KMS-11 (cell line): ENCODE measurements at regions not wholly inside any gene's neighbourhood (a gene's known extent, or its start where the extent isn't known, plus 50 kb on each side); places are given as distances from the start of the nearest gene placed in this dataset.

Source experiments
- H2AFZ ChIP-seq: fragments of 200-600 bp; sonication (generic); 2 replicates; pipeline ENCODE4 v1.6.1; 2016; ENCODE audit warnings: antibody characterized with exemption, mixed run types, low read depth
- H3K27ac ChIP-seq: fragments of 200-600 bp; sonication (generic); 2 replicates; pipeline ENCODE4 v1.6.1; 2016; ENCODE audit warnings: mild to moderate bottlenecking, mixed run types
- H3K27me3 ChIP-seq: fragments of 200-600 bp; sonication (generic); 2 replicates; pipeline ENCODE4 v1.6.1; 2017; ENCODE audit warnings: mild to moderate bottlenecking, low read depth, mixed run types, moderate library complexity; ENCODE audit not compliant: insufficient read depth
- H3K36me3 ChIP-seq: fragments of 200-600 bp; sonication (generic); 2 replicates; pipeline ENCODE4 v1.6.1; 2017; ENCODE audit warnings: mild to moderate bottlenecking, mixed run types; ENCODE audit not compliant: insufficient read depth
- H3K4me1 ChIP-seq: fragments of 200-600 bp; sonication (generic); 2 replicates; pipeline ENCODE4 v1.6.1; 2016; ENCODE audit warnings: mild to moderate bottlenecking, low read depth, mixed run types; ENCODE audit not compliant: poor library complexity, severe bottlenecking
- H3K4me2 ChIP-seq: fragments of 200-600 bp; sonication (generic); 2 replicates; pipeline ENCODE4 v1.7.0; 2016; ENCODE audit warnings: mild to moderate bottlenecking, mixed run types
- H3K4me3 ChIP-seq: fragments of 200-600 bp; sonication (generic); IDR thresholded peaks from 2 replicates; pipeline ENCODE4 v1.6.1; 2017; ENCODE audit warnings: low read depth, low read length, mixed read lengths; ENCODE audit not compliant: insufficient read depth
- H3K79me2 ChIP-seq: fragments of 200-600 bp; sonication (generic); 2 replicates; pipeline ENCODE4 v1.6.1; 2016; ENCODE audit warnings: low read depth, mixed run types; ENCODE audit not compliant: insufficient read depth
- H3K9ac ChIP-seq: fragments of 200-600 bp; sonication (generic); 2 replicates; pipeline ENCODE4 v1.6.1; 2016; ENCODE audit warnings: mild to moderate bottlenecking, mixed run types
- H4K20me1 ChIP-seq: fragments of 200-600 bp; sonication (generic); 2 replicates; pipeline ENCODE4 v1.6.1; 2016; ENCODE audit warnings: mild to moderate bottlenecking, mixed run types; ENCODE audit not compliant: insufficient read depth
- TF ChIP-seq, protein P1 (sequence below): fragments of 200-600 bp; sonication (generic); conservative IDR thresholded peaks from 2 replicates; pipeline ENCODE4 v1.6.1; 2017; ENCODE audit warnings: low read depth, mild to moderate bottlenecking, antibody characterized with exemption, low read length, moderate library complexity, mixed read lengths

DNA sequence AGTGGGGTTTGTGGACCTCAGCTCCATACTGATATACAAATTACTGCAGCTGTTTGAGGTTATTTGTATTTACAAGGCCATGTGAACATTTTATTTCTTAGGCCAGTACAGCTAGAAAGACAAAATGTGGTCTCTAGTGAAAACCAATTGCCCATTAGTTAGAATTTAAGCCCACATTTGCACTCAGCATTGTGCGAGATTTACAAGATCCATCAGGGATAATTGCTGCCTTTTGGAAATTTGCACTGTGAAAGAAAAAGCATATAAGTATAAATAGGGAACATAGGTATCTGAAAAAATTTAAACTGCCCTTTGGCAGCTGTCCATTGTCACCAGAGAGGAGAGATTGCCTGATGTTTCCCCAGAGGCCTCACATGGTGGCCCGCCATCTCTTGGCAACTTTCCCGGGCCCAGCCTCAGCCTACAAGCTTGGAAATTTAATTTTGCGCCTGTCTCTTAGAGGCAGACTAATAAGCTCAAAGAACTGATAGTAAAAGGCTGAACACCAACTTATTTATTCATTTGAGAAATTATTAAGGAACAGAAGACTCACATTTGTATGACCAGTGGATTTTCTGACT lies 120.7 kb downstream of the MAP3K21 start:
- TF ChIP-seq, protein P1, sequence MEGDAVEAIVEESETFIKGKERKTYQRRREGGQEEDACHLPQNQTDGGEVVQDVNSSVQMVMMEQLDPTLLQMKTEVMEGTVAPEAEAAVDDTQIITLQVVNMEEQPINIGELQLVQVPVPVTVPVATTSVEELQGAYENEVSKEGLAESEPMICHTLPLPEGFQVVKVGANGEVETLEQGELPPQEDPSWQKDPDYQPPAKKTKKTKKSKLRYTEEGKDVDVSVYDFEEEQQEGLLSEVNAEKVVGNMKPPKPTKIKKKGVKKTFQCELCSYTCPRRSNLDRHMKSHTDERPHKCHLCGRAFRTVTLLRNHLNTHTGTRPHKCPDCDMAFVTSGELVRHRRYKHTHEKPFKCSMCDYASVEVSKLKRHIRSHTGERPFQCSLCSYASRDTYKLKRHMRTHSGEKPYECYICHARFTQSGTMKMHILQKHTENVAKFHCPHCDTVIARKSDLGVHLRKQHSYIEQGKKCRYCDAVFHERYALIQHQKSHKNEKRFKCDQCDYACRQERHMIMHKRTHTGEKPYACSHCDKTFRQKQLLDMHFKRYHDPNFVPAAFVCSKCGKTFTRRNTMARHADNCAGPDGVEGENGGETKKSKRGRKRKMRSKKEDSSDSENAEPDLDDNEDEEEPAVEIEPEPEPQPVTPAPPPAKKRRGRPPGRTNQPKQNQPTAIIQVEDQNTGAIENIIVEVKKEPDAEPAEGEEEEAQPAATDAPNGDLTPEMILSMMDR = no peak
- H3K36me3 ChIP-seq = no peaks in the 10 kb centered on the region
- H3K27ac ChIP-seq = no peak overlapping the region
- H4K20me1 ChIP-seq = no peaks in the 10 kb centered on the region
- H3K4me1 ChIP-seq = no peaks in the 10 kb centered on the region
- no peaks in the 10 kb centered on the region for H3K79me2 ChIP-seq
- no peak overlapping the region for H3K9ac ChIP-seq
- no peaks in the 10 kb centered on the region for H3K27me3 ChIP-seq
- H3K4me2 ChIP-seq = no peak overlapping the region
- no peak overlapping the region for H3K4me3 ChIP-seq
- H2AFZ ChIP-seq = no peak overlapping the region

DNA sequence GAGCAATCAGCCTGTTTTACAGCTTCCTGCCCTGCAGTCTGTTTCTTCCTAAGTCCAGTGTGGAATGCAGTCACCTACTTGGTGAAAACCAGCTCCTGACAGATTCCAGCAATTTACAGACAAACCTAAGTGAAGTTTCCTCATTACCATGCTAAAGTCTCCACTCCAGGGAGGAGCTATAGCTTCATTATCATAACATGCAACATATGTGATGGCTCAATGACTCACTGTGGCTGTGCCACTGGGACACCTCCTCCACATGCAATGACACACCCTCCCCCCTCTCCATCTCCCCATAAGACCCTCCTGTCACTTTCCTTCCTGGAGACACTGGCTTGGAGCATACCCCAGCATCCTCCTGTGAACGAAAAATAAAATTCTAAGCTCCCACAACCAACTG lies 125.2 kb downstream of the MAP3K21 start:
- TF ChIP-seq, protein P1 = no peak
- no peak overlapping the region for H3K27ac ChIP-seq
- no peaks in the 10 kb centered on the region for H3K4me1 ChIP-seq
- no peaks in the 10 kb centered on the region for H3K36me3 ChIP-seq
- no peaks in the 10 kb centered on the region for H3K27me3 ChIP-seq
- H2AFZ ChIP-seq = no peak overlapping the region
- H4K20me1 ChIP-seq = no peaks in the 10 kb centered on the region
- no peak overlapping the region for H3K4me2 ChIP-seq
- H3K79me2 ChIP-seq = no peaks in the 10 kb centered on the region
- no peak overlapping the region for H3K9ac ChIP-seq
- H3K4me3 ChIP-seq = no peak overlapping the region

DNA sequence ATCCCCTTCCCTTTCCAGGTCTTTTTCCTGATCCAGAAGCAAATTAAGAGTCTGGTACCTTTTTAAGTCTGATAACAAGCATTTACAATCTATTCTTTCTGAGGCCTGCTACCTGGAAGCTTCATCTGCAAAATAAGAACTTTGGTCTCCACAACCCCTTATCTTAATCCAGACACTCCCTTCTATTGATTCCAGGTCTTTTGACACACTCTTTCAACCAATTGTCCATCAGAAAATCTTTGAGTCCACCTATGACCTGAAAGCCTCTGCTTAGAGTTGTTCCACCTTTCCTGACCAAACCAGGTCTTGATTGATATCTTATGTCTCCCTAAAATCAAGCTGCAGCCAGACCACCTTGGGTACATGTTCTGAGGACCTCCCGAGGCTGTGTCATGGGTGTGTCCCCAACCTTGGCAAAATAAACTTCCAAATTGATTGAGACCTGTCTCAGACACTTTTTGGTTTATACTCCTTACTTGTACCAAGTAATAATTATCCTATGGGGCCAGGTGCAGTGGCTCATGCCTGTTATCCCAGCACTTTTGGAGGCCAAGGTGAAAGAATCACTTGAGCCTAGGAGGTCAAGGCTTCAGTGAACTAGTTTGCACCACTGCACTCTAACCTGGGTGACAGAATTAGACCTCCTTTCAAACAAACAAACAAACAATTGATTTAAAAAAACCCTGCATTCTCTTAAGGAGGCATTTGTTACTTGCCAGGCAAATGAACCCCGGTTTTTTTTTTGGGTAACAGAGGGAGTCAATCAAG lies 126.1 kb downstream of the MAP3K21 start:
- H2AFZ ChIP-seq = no peak overlapping the region
- no peak overlapping the region for H3K27ac ChIP-seq
- no peak overlapping the region for H3K4me3 ChIP-seq
- H3K36me3 ChIP-seq = no peaks in the 10 kb centered on the region
- no peaks in the 10 kb centered on the region for H4K20me1 ChIP-seq
- H3K4me1 ChIP-seq = no peaks in the 10 kb centered on the region
- H3K4me2 ChIP-seq = no peak overlapping the region
- H3K79me2 ChIP-seq = no peaks in the 10 kb centered on the region
- H3K9ac ChIP-seq = no peak overlapping the region
- no peaks in the 10 kb centered on the region for H3K27me3 ChIP-seq
- TF ChIP-seq, protein P1 = no peak

DNA sequence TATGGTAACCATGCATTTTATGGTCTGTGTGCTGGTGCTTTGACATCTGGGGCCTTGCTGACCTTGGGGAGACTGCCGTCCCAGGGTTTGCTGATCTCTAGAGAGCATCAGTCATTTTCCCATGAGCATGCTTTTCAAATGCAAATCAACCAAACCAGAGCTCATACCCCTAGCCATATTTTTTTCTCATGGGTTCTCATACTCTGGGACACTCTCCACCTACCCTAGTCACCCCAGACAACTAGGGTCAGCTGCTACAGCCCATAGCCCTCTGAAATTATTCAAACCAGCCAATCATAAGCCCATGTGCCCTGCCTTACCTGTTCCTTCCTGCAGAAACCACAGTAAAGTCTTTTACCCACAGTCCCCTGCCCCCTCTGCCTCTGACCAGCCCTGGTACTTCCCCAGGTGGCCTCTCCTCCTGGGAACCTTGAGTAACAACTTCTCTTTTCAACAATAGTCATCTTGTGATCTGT lies 132.0 kb downstream of the MAP3K21 start:
- Histone ChIP-seq H3K27ac (no peak overlapping the region), H3K4me2 (no peak overlapping the region), H3K27me3 (no peaks in the 10 kb centered on the region), H3K79me2 (no peaks in the 10 kb centered on the region), H3K9ac (no peak overlapping the region), H3K4me3 (no peak overlapping the region), H4K20me1 (no peaks in the 10 kb centered on the region), H2AFZ (no peak overlapping the region), H3K4me1 (no peaks in the 10 kb centered on the region), H3K36me3 (no peaks in the 10 kb centered on the region)
- TF ChIP-seq, protein P1 = no peak
